Muscle layer of colon (tissue), 2 donors: ENCODE measurements at regions not wholly inside any gene's neighbourhood (a gene's known extent, or its start where the extent isn't known, plus 50 kb on each side); places are given as distances from the start of the nearest gene placed in this dataset.

Experiments
- H3K27ac ChIP-seq: one replicate; pipeline ENCODE4 v1.7.0; 2013; ENCODE audit warnings: low read depth, mild to moderate bottlenecking, low read length, moderate library complexity
- H3K27me3 ChIP-seq, 2 donors: one replicate each; pipeline ENCODE4 v1.7.0; 2013; ENCODE audit warnings: low read length in 2 of 2, mild to moderate bottlenecking in 2 of 2; ENCODE audit not compliant: insufficient read depth in 2 of 2, control insufficient read depth in 1 of 2
- H3K36me3 ChIP-seq: one replicate; pipeline ENCODE4 v1.7.0; 2013; ENCODE audit warnings: mild to moderate bottlenecking, low read length; ENCODE audit not compliant: insufficient read depth
- H3K4me1 ChIP-seq: one replicate; pipeline ENCODE4 v1.7.0; 2013; ENCODE audit warnings: mild to moderate bottlenecking, low read length; ENCODE audit not compliant: insufficient read depth
- H3K4me3 ChIP-seq, 2 donors: one replicate each; pipeline ENCODE4 v1.7.0; 2013; ENCODE audit warnings: low read length in 2 of 2, low read depth in 1 of 2, mild to moderate bottlenecking in 1 of 2, moderate library complexity in 1 of 2
- H3K9ac ChIP-seq: one replicate; pipeline ENCODE4 v1.7.0; 2013; ENCODE audit warnings: low read length
- H3K9me3 ChIP-seq: one replicate; pipeline ENCODE4 v1.7.0; 2013; ENCODE audit warnings: mild to moderate bottlenecking, low read length
- donor health status: abdominal sarcoma.
- donor health status: Adenocarcinoma of cecum.

DNA sequence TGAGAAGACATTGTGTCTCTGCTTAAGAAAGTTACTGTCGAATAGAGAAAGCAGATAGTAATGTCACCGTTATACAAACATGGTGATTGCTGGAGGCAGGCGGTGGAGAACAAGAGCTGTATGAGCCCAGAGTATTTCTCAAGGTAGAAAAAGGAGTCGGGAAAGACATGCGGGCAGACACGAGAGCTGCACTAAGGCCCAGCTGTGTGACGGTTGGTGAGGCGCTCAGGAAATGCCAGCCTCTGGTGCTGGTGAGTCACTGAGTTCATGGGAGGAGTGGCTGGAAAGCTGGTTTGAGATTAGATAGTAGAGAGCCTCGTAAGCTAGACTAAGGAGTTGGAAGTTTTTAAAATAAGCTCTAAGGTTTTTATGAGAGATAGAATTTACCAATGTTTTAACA lies 390.9 kb upstream of the TRIB2 start:
- peaks cover 7% of the 10 kb centered on the region for H3K4me1 ChIP-seq
- no peak overlapping the region for H3K4me3 ChIP-seq
- H3K9ac ChIP-seq, result no peak overlapping the region
- H3K27ac ChIP-seq, result no peak overlapping the region
- no peaks in the 10 kb centered on the region for H3K27me3 ChIP-seq
- no peaks in the 10 kb centered on the region for H3K9me3 ChIP-seq
- H3K36me3 ChIP-seq, result no peaks in the 10 kb centered on the region

- H3K36me3 ChIP-seq, result no peaks in the 10 kb centered on the region
- H3K9ac ChIP-seq, result no peak overlapping the region
- H3K9me3 ChIP-seq, result no peaks in the 10 kb centered on the region
- no peak overlapping the region for H3K27ac ChIP-seq
- no peaks in the 10 kb centered on the region for H3K27me3 ChIP-seq
- H3K4me1 ChIP-seq, result no peaks in the 10 kb centered on the region
- H3K4me3 ChIP-seq, result no peak overlapping the region
These were observed 390.1 kb upstream of the TRIB2 start for GRCh38 chr2:12326449-12327190.

DNA sequence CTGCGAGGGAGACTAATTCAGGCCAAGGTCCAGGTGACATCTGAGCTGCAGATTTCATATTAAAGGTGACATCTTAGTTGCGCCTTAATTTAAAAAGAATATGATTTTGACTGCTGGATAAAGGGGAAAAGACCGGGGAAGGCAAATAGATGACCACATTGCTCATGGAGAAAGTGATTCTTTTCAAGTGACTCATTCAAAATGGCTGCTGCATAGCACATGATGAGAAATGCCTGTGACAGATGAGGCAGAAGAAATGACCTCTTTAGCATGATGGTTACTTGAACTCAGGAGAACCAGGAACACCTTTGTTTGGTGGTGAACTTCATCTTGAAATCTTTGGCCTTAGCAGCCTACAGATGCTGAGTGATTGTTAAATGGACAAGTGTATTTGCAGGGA lies 385.8 kb upstream of the TRIB2 start:
- Histone ChIP-seq H3K36me3 (no peaks in the 10 kb centered on the region), H3K27ac (no peak overlapping the region), H3K4me1 (peaks cover 6% of the 10 kb centered on the region), H3K4me3 (no peak overlapping the region), H3K9ac (no peak overlapping the region), H3K9me3 (no peaks in the 10 kb centered on the region), H3K27me3 (no peaks in the 10 kb centered on the region)

DNA sequence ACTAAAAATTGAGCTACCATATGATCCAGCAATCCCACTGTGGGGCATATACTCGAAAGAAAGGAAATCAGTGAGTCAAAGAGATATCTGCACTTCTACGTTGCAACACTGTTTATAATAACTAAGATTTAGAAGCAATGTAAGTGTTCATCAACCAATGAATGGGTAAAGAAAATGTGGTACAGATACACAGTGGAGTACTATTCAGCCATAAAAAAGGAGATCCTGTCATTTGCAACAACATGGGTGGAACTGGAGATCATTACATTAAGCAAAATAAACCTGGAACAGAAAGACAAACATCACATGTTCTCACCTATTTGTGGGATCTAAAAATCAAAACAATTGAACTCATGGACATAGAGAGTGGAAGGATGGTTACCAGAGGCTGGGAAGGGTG lies 385.0 kb upstream of the TRIB2 start:
- no peaks in the 10 kb centered on the region for H3K36me3 ChIP-seq
- H3K4me1 ChIP-seq, result peaks cover 6% of the 10 kb centered on the region
- no peak overlapping the region for H3K9ac ChIP-seq
- H3K27ac ChIP-seq, result no peak overlapping the region
- H3K4me3 ChIP-seq, result no peak overlapping the region
- no peaks in the 10 kb centered on the region for H3K9me3 ChIP-seq
- no peaks in the 10 kb centered on the region for H3K27me3 ChIP-seq

DNA sequence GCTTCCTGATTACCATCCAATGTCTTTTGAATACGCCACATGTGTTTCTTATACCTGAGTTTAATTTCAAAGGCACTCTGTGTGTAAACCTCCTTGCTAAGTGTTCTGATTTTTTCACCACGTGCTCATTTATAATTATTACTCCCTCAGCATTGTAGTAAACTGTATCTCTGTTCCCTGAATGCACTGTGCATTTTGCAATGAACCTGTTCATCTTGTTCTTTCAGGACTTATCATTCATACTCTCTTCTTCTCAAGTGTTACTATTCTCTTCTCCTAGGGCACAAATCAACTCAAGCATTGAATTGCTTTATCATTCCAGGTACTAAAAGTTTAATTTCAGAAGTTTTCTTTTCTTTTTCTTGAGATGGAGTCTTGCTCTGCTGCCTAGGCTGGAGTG lies 383.4 kb upstream of the TRIB2 start:
- Histone ChIP-seq H3K4me1 (peaks cover 6% of the 10 kb centered on the region), H3K4me3 (no peak overlapping the region), H3K9me3 (no peaks in the 10 kb centered on the region), H3K27me3 (no peaks in the 10 kb centered on the region), H3K27ac (no peak overlapping the region), H3K9ac (no peak overlapping the region), H3K36me3 (no peaks in the 10 kb centered on the region)

DNA sequence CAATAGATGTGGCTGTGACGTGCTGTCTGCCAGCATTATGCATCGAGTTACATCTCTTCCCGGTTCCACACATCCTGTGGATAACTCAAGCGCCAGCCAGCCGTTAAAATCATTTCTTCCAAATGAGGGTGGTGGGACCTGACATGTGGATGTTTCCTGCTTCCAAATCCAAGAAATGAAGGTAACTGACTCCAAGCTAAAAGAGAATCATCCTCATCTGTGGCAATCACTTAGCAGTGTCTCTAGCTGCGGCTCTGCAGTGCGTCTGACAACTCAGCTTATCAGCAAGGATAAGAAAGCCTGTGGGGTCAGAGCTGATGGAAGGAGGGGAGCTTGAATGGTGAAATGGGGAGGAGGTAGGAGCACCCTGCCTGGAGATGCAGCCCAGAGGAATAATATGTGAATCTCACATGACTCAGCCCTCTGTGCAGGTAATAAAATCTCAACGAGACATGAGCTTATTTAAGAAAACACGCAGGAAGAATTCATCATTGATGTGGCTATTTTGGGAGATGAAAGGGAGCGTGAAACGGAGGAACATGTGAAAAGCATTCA lies 382.2 kb upstream of the TRIB2 start:
- Histone ChIP-seq H3K4me1 (peaks cover 6% of the 10 kb centered on the region), H3K9ac (no peak overlapping the region), H3K27ac (no peak overlapping the region), H3K27me3 (no peaks in the 10 kb centered on the region), H3K36me3 (no peaks in the 10 kb centered on the region), H3K9me3 (no peaks in the 10 kb centered on the region), H3K4me3 (no peak overlapping the region)

GRCh38 chr2:12335131-12335530 lies 381.6 kb upstream of the TRIB2 start:
- Histone ChIP-seq H3K27ac (no peak overlapping the region), H3K9ac (no peak overlapping the region)

DNA sequence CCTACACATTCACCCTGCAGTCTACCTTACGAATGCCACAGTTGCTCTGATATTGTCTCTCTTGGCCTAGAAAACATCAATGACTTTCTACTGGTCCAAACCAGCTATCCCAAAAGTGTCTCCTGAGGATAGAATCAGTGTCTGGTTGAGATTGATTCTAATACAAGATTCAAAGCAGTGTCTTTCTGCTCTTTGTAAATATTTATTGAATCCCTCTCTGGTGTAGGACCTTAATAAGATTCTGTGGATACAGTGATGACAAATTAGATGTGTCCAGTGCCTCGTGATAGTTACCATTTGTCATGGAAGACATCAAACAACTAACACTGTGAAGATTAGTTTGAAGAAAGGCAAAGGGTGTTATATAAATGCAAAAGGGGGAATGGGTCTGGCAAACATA lies 380.7 kb upstream of the TRIB2 start:
- H3K36me3 ChIP-seq, result no peaks in the 10 kb centered on the region

More at GRCh38 chr2:12335131-12335530, 381.6 kb upstream of the TRIB2 start:
- no peak overlapping the region for H3K4me3 ChIP-seq
- no peaks in the 10 kb centered on the region for H3K9me3 ChIP-seq
- H3K27me3 ChIP-seq, result no peaks in the 10 kb centered on the region
- peaks cover 6% of the 10 kb centered on the region for H3K4me1 ChIP-seq
- no peaks in the 10 kb centered on the region for H3K36me3 ChIP-seq

DNA sequence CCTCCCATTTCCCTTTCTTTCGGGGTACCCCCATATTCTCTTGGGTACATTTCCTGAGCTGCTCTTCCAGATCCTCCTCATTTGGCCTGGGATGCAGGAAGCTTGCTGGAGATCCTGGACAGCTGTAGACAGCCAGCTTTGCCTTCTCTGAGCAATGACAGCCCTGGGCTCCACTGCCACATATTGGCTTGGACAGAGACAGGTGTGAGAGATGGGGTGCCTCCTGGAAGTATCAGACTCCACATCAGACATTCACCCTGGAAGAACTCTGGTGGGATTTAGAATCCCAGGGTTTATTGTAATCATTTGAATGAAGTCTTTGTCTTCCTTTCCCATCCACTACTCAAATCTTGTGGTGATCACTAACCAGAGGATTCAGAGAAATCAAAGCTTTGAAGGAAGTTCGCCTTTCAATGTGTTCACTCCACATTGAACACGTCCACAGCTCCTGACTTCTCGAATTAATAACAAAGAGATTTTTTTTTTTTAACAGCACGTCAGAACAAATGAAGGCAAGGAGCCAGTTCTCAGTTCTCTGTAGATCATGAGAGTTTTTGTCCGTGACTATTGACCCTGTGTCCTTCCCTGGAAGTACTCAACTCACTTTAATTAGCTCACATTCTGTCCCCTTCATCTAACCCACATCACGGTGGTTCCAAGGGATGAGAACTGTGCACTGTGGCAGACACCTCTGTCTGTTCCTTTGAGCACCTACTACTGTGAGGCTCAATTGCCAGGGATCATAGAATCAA lies 377.6 kb upstream of the TRIB2 start:
- no peak overlapping the region for H3K9ac ChIP-seq
- H3K4me3 ChIP-seq, result no peak overlapping the region
- no peaks in the 10 kb centered on the region for H3K36me3 ChIP-seq
- H3K27ac ChIP-seq, result no peak overlapping the region
- H3K9me3 ChIP-seq, result no peaks in the 10 kb centered on the region
- peaks cover 6% of the 10 kb centered on the region for H3K4me1 ChIP-seq
- H3K27me3 ChIP-seq, result no peaks in the 10 kb centered on the region

More for the DNA sequence above, 380.7 kb upstream of the TRIB2 start:
- Histone ChIP-seq H3K4me3 (no peak overlapping the region), H3K4me1 (peaks cover 6% of the 10 kb centered on the region), H3K27me3 (no peaks in the 10 kb centered on the region), H3K27ac (no peak overlapping the region), H3K9me3 (no peaks in the 10 kb centered on the region), H3K9ac (no peak overlapping the region)

DNA sequence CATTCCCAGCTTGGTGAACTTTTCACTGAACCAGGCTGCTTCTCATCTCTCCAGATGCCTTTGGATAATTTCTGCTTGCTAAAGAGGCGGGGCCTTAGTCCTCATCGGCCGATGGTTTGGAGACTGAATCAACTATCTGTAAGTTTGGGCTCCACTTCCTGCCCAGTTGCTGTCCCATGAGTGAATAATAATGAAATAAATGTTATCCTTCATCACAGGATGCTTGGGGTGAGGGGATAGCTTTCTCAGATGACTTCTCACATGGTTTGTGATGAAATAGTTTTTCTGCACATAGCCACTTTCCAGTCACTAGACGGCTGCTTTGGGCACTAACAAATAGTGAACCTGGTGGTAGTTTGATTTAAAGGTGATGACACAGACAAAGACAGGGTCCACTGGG lies 376.6 kb upstream of the TRIB2 start:
- no peaks in the 10 kb centered on the region for H3K9me3 ChIP-seq
- no peaks in the 10 kb centered on the region for H3K36me3 ChIP-seq
- H3K27me3 ChIP-seq, result no peaks in the 10 kb centered on the region
- peaks cover 3% of the 10 kb centered on the region for H3K4me1 ChIP-seq
- no peak overlapping the region for H3K4me3 ChIP-seq
- H3K27ac ChIP-seq, result no peak overlapping the region
- no peak overlapping the region for H3K9ac ChIP-seq

DNA sequence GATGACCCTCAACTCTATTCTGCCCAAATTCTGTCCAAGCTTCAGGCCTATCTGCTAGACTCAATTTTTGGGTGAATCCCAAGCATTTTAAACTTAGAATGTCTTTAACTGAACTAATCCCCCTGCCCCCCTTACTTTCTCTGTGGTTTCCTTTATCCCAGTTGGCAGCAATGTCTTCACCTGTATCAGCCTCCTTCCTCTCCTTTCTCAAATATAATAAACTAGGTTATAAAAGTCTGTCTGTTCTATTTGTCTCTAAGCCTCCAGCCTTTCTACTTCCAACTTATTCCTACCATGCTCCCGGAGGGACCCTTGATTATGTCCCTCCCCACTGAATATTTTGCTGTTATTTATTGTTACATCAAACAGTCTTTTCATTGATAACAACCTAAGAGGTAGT lies 375.5 kb upstream of the TRIB2 start:
- Histone ChIP-seq H3K36me3 (no peaks in the 10 kb centered on the region), H3K9ac (no peak overlapping the region), H3K27ac (no peak overlapping the region)

More for the DNA sequence above, 375.5 kb upstream of the TRIB2 start:
- no peaks in the 10 kb centered on the region for H3K27me3 ChIP-seq
- no peak overlapping the region for H3K4me3 ChIP-seq
- H3K4me1 ChIP-seq, result no peaks in the 10 kb centered on the region
- no peaks in the 10 kb centered on the region for H3K9me3 ChIP-seq
